Natural killer cell (primary cell): ENCODE measurements at regions not wholly inside any gene's neighbourhood (a gene's known extent, or its start where the extent isn't known, plus 50 kb on each side); places are given as distances from the start of the nearest gene placed in this dataset.

Source experiments
- ATAC-seq, 3 donors: fragments of 150-1000 bp in 2 of 3; fragments of 200-7000 bp in 1 of 3; cut with Tn5 transposase; 1 replicate in 1 of 3; 2 replicates in 2 of 3; pipeline ENCODE4 v1.10.0; 2021; ENCODE audit warnings: mild to moderate bottlenecking in 2 of 3, moderate library complexity in 2 of 3
- DNase-seq, 2 donors: peaks; one replicate each; pipeline versions ENCODE4 v3.0.0 to v3.0.0-alpha.2; 2013 to 2021; ENCODE audit warnings: mixed read lengths in 1 of 2
- H3K27ac ChIP-seq: one replicate; pipeline ENCODE4 v1.5.1; 2013; ENCODE audit warnings: mild to moderate bottlenecking, low read length
- H3K27me3 ChIP-seq: one replicate; pipeline ENCODE4 v1.6.1; 2013; ENCODE audit warnings: low read length; ENCODE audit not compliant: control insufficient read depth, insufficient read depth
- H3K36me3 ChIP-seq: one replicate; pipeline ENCODE4 v1.6.1; 2013; ENCODE audit warnings: low read length; ENCODE audit not compliant: control insufficient read depth, insufficient read depth
- H3K4me1 ChIP-seq: one replicate; pipeline ENCODE4 v1.6.1; 2013; ENCODE audit warnings: low read length; ENCODE audit not compliant: control insufficient read depth, insufficient read depth
- H3K4me3 ChIP-seq: one replicate; pipeline ENCODE4 v1.5.1; 2013; ENCODE audit warnings: low read length
- H3K9me3 ChIP-seq: one replicate; pipeline ENCODE4 v1.6.1; 2013; ENCODE audit warnings: low read length; ENCODE audit not compliant: control insufficient read depth, insufficient read depth
- H3K27ac Mint-ChIP-seq, 2 donors: one replicate each; pipeline ENCODE4 v1.8.0; 2022; ENCODE audit warnings: mild to moderate bottlenecking in 2 of 2, mixed read lengths in 2 of 2, moderate library complexity in 1 of 2
- H3K27me3 Mint-ChIP-seq, 2 donors: one replicate each; pipeline ENCODE4 v1.8.0; 2022; ENCODE audit warnings: low read depth in 2 of 2, mixed read lengths in 2 of 2
- H3K36me3 Mint-ChIP-seq: one replicate; pipeline ENCODE4 v1.8.0; 2022; ENCODE audit warnings: mixed read lengths
- H3K4me1 Mint-ChIP-seq, 2 donors: one replicate each; pipeline ENCODE4 v1.8.0; 2022; ENCODE audit warnings: mixed read lengths in 2 of 2
- H3K4me3 Mint-ChIP-seq: one replicate; pipeline ENCODE4 v1.8.0; 2022; ENCODE audit warnings: mild to moderate bottlenecking, moderate library complexity, mixed read lengths
- H3K9me3 Mint-ChIP-seq, 2 donors: one replicate each; pipeline ENCODE4 v1.8.0; 2022; ENCODE audit warnings: mixed read lengths in 2 of 2
- CTCF ChIP-seq: fragments of 200-600 bp; IDR thresholded peaks from one replicate; pipeline ENCODE4 v1.8.0; 2022; ENCODE audit warnings: antibody characterized with exemption
- WGBS: methylation state at CpG from one replicate; pipeline ENCODE4 v1.1.7; 2013; ENCODE audit warnings: missing lambda C conversion rate; ENCODE audit not compliant: insufficient coverage; 5-methylcytosine and 5-hydroxymethylcytosine counted together
- intact Hi-C: fragments of 100-400 bp; cut with micrococcal nuclease; formaldehyde crosslinking; loops from one replicate; pipeline ENCODE4 v1.14.2; 2022

GRCh38 chr1:218812360-218812759 is 361.3 kb upstream of the LYPLAL1 start:
- Mint-ChIP-seq H3K27ac (no peak overlapping the region), H3K4me3 (no peak overlapping the region), H3K27me3 (no peaks in the 10 kb centered on the region), H3K4me1 (no peaks in the 10 kb centered on the region), H3K9me3 (peaks cover 11 to 12% of the 10 kb centered on the region in 2 donors), H3K36me3 (no peaks in the 10 kb centered on the region)
- H3K4me3 ChIP-seq, result no peak overlapping the region
- no peaks in the 10 kb centered on the region for H3K36me3 ChIP-seq
- no peaks in the 10 kb centered on the region for H3K9me3 ChIP-seq
- H3K4me1 ChIP-seq, result no peaks in the 10 kb centered on the region
- no peak for TF ChIP-seq CTCF
- WGBS, result 87% methylated on average over 5 of the region's 6 CpGs
- H3K27ac ChIP-seq, result no peak overlapping the region
- H3K27me3 ChIP-seq, result no peaks in the 10 kb centered on the region
- no peak for ATAC-seq
- no peak for DNase-seq
- intact Hi-C loops, result no loop called here

- H3K27me3 ChIP-seq, result no peaks in the 10 kb centered on the region
- H3K4me1 ChIP-seq, result no peaks in the 10 kb centered on the region
- no peak overlapping the region for H3K4me3 ChIP-seq
- Mint-ChIP-seq H3K9me3 (peaks cover 10 to 11% of the 10 kb centered on the region in 2 donors), H3K4me1 (no peaks in the 10 kb centered on the region), H3K4me3 (no peak overlapping the region), H3K27me3 (no peaks in the 10 kb centered on the region), H3K36me3 (no peaks in the 10 kb centered on the region), H3K27ac (no peak overlapping the region)
- intact Hi-C loops, result no loop called here
- TF ChIP-seq CTCF, result no peak
- DNase-seq (no peak), ATAC-seq (no peak)
- H3K36me3 ChIP-seq, result no peaks in the 10 kb centered on the region
- H3K9me3 ChIP-seq, result no peaks in the 10 kb centered on the region
- WGBS, result 92% methylated on average over 1 of the region's 1 CpG
- H3K27ac ChIP-seq, result no peak overlapping the region
Measured at GRCh38 chr1:218813237-218813636, 360.4 kb upstream of the LYPLAL1 start.

GRCh38 chr1:218815076-218815475 is 358.6 kb upstream of the LYPLAL1 start:
- H3K36me3 ChIP-seq, result no peaks in the 10 kb centered on the region
- intact Hi-C loops, result no loop called here
- Mint-ChIP-seq H3K9me3 (peaks cover 3 to 5% of the 10 kb centered on the region in 2 donors), H3K27ac (no peak overlapping the region), H3K4me3 (no peak overlapping the region), H3K27me3 (no peaks in the 10 kb centered on the region), H3K4me1 (no peaks in the 10 kb centered on the region), H3K36me3 (peaks cover 8% of the 10 kb centered on the region)
- no peak for ATAC-seq
- no peak overlapping the region for H3K4me3 ChIP-seq
- TF ChIP-seq CTCF, result no peak
- 79% methylated on average over 2 of the region's 2 CpGs for WGBS
- H3K9me3 ChIP-seq, result no peaks in the 10 kb centered on the region
- H3K4me1 ChIP-seq, result no peaks in the 10 kb centered on the region
- no peaks in the 10 kb centered on the region for H3K27me3 ChIP-seq
- DNase-seq, result no peak
- no peak overlapping the region for H3K27ac ChIP-seq

- 72% methylated on average over 4 of the region's 4 CpGs for WGBS
- DNase-seq (no peak), ATAC-seq (no peak)
- no peaks in the 10 kb centered on the region for H3K36me3 ChIP-seq
- no peak overlapping the region for H3K27ac Mint-ChIP-seq
- H3K27ac ChIP-seq, result no peak overlapping the region
- no peaks in the 10 kb centered on the region for H3K27me3 ChIP-seq
- no peaks in the 10 kb centered on the region for H3K4me1 Mint-ChIP-seq
- no peak for TF ChIP-seq CTCF
- no peak overlapping the region for H3K4me3 Mint-ChIP-seq
- no peaks in the 10 kb centered on the region for H3K4me1 ChIP-seq
- intact Hi-C loops, result no loop called here
- no peaks in the 10 kb centered on the region for H3K27me3 Mint-ChIP-seq
- peaks cover 8% of the 10 kb centered on the region for H3K36me3 Mint-ChIP-seq
- H3K9me3 ChIP-seq, result no peaks in the 10 kb centered on the region
- no peak overlapping the region for H3K4me3 ChIP-seq
- peaks cover 9 to 13% of the 10 kb centered on the region in 2 donors for H3K9me3 Mint-ChIP-seq
Measured at GRCh38 chr1:218817071-218817470, 356.6 kb upstream of the LYPLAL1 start.
